ENCODE measurements at regions not wholly inside any gene's neighbourhood (a gene's known extent, or its start where the extent isn't known, plus 50 kb on each side); places are given as distances from the start of the nearest gene placed in this dataset.

GRCh38 chr6:159555082-159555875, 137.8 kb downstream of the SOD2 start:
- no peak for TF ChIP-seq CTCF (IDR thresholded peaks at IDR 0.05; ENCODE audit: poor library complexity)
- TF ChIP-seq EZH2 (IDR thresholded peaks at IDR 0.05; ENCODE audit: borderline replicate concordance), result no peak
- no peak for TF ChIP-seq EZH2phosphoT487 (IDR thresholded peaks at IDR 0.05; ENCODE audit: low read depth, severe bottlenecking, unreplicated experiment)

Measured in hepatocyte (in vitro differentiated cells).